Upper lobe of left lung (tissue), 4 donors: ENCODE measurements at regions not wholly inside any gene's neighbourhood (a gene's known extent, or its start where the extent isn't known, plus 50 kb on each side); places are given as distances from the start of the nearest gene placed in this dataset.

Source experiments
- POLR2A ChIP-seq, 4 donors: fragments of 450-650 bp; IDR thresholded peaks; one replicate each; pipeline ENCODE4 v1.5.1; 2016 to 2017; ENCODE audit warnings: antibody characterized with exemption in 4 of 4, mild to moderate bottlenecking in 2 of 4
- POLR2AphosphoS5 ChIP-seq, 2 donors: sonication (generic); formaldehyde crosslinking; IDR thresholded peaks; one replicate each; pipeline ENCODE4 v1.5.1; 2017; ENCODE audit warnings: antibody characterized with exemption in 2 of 2

DNA sequence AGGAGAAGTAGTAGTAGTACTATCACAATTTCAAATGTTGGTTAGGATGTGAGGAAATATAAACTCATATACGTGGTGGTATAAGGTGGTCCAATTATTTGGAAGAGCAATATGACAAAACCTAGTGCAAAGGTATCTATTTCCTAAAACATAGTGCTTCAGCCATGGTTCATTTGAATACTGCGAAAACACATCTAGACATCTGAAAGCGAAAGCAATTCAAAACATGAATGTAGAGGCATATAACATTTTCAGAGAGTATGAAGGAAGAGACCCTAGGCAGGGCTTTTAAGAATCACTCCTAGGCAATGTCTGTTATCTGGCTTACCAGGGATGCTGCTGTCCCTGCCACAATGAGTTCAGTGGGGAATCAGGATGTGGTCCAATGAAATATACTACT is 1085.8 kb downstream of the TDRD15 start:
- no peak for TF ChIP-seq POLR2A (IDR thresholded peaks at IDR 0.05)
- no peak for TF ChIP-seq POLR2AphosphoS5 (IDR thresholded peaks at IDR 0.05)
